SU-DHL-6 (cell line): ENCODE measurements at regions not wholly inside any gene's neighbourhood (a gene's known extent, or its start where the extent isn't known, plus 50 kb on each side); places are given as distances from the start of the nearest gene placed in this dataset.

Experiments used
- H2AFZ ChIP-seq: fragments of 200-600 bp; sonication (generic); 2 replicates; pipeline ENCODE4 v1.6.1; 2014; ENCODE audit warnings: low read depth, mild to moderate bottlenecking, moderate library complexity, mixed read lengths, antibody characterized with exemption, low read length; ENCODE audit not compliant: severe bottlenecking
- H3F3A ChIP-seq: fragments of 200-600 bp; shearing (Covaris generic); 2 replicates; pipeline ENCODE4 v1.6.0; 2016; ENCODE audit warnings: antibody characterized with exemption, mild to moderate bottlenecking; ENCODE audit not compliant: insufficient read depth
- H3K27ac ChIP-seq: fragments of 200-600 bp; sonication (generic); 2 replicates; pipeline ENCODE4 v1.5.1; 2016; ENCODE audit warnings: low read depth, mild to moderate bottlenecking, low read length, moderate library complexity, mixed read lengths
- H3K27me3 ChIP-seq: fragments of 200-600 bp; sonication (generic), shearing (Covaris generic); 2 replicates; pipeline ENCODE4 v1.6.0; 2014; ENCODE audit warnings: mild to moderate bottlenecking, low read length
- H3K36me3 ChIP-seq: fragments of 200-600 bp; sonication (generic); 2 replicates; pipeline ENCODE4 v1.6.1; 2014; ENCODE audit warnings: mild to moderate bottlenecking, low read length, mixed read lengths
- H3K4me2 ChIP-seq: fragments of 300-600, 200-600 bp; shearing (Covaris generic), sonication (generic); 2 replicates; pipeline ENCODE4 v1.6.0; 2014; ENCODE audit warnings: low read length, low read depth, mild to moderate bottlenecking; ENCODE audit not compliant: poor library complexity, severe bottlenecking
- H3K4me3 ChIP-seq: fragments of 200-600 bp; sonication (generic); 2 replicates; pipeline ENCODE4 v1.5.1; 2014; ENCODE audit warnings: antibody characterized with exemption, low read length, mild to moderate bottlenecking, mixed read lengths; ENCODE audit not compliant: insufficient read depth, poor library complexity, severe bottlenecking
- H3K79me2 ChIP-seq: fragments of 200-600 bp; sonication (generic); 2 replicates; pipeline ENCODE4 v1.6.1; 2014; ENCODE audit warnings: mild to moderate bottlenecking, low read length, moderate library complexity; ENCODE audit not compliant: insufficient read depth
- H3K9ac ChIP-seq: fragments of 200-600 bp; sonication (generic); 2 replicates; pipeline ENCODE4 v1.7.0; 2014; ENCODE audit warnings: mild to moderate bottlenecking, low read length
- H3K9me2 ChIP-seq: fragments of 200-600 bp; sonication (generic); replicated peaks from 2 replicates; pipeline ENCODE4 v1.6.1; 2014; ENCODE audit warnings: low read length; ENCODE audit not compliant: insufficient read depth
- H3K9me3 ChIP-seq: fragments of 200-600 bp; sonication (generic); 2 replicates; pipeline ENCODE4 v1.6.1; 2014; ENCODE audit warnings: low read length, mixed read lengths; ENCODE audit not compliant: insufficient read depth
- H4K20me1 ChIP-seq: fragments of 200-600 bp; sonication (generic); 2 replicates; pipeline ENCODE4 v1.6.1; 2014; ENCODE audit warnings: low read depth, mild to moderate bottlenecking, antibody characterized with exemption, low read length, moderate library complexity, mixed read lengths
- CTCF ChIP-seq: fragments of 200-600 bp; sonication (generic); IDR thresholded peaks from one replicate; pipeline ENCODE4 v1.5.1; 2017; ENCODE audit warnings: antibody characterized with exemption, mild to moderate bottlenecking, low read length, moderate library complexity; ENCODE audit not compliant: insufficient read depth, poor library complexity, severe bottlenecking
- EZH2phosphoT487 ChIP-seq: fragments of 200-600 bp; sonication (generic), shearing (Covaris generic); conservative IDR thresholded peaks from 2 replicates; pipeline ENCODE4 v1.6.1; 2018; ENCODE audit warnings: mild to moderate bottlenecking, antibody characterized with exemption, low read length, moderate library complexity, mixed read lengths

- no peaks in the 10 kb centered on the region for H3K79me2 ChIP-seq
- no peak overlapping the region for H3K27ac ChIP-seq
- H3K9ac ChIP-seq = no peak overlapping the region
- no peaks in the 10 kb centered on the region for H3K9me3 ChIP-seq
- no peak overlapping the region for H3K4me2 ChIP-seq
- no peaks in the 10 kb centered on the region for H4K20me1 ChIP-seq
- no peak overlapping the region for H2AFZ ChIP-seq
- no peaks in the 10 kb centered on the region for H3F3A ChIP-seq
- no peak overlapping the region for H3K4me3 ChIP-seq
- TF ChIP-seq CTCF = no peak
- no peak for TF ChIP-seq EZH2phosphoT487
- H3K9me2 ChIP-seq = no peaks in the 10 kb centered on the region
- H3K27me3 ChIP-seq = no peaks in the 10 kb centered on the region
- no peaks in the 10 kb centered on the region for H3K36me3 ChIP-seq
These were observed 361.6 kb downstream of the TDRD3 start for GRCh38 chr13:60758637-60759036.

- Histone ChIP-seq H3K36me3 (no peaks in the 10 kb centered on the region), H2AFZ (no peak overlapping the region), H3K27me3 (no peaks in the 10 kb centered on the region), H3K9ac (no peak overlapping the region), H3F3A (no peaks in the 10 kb centered on the region), H4K20me1 (no peaks in the 10 kb centered on the region), H3K4me3 (no peak overlapping the region), H3K9me3 (no peaks in the 10 kb centered on the region), H3K27ac (no peak overlapping the region), H3K79me2 (no peaks in the 10 kb centered on the region), H3K9me2 (no peaks in the 10 kb centered on the region), H3K4me2 (no peak overlapping the region)
- TF ChIP-seq CTCF (no peak), EZH2phosphoT487 (no peak)
These were observed 360.6 kb downstream of the TDRD3 start for GRCh38 chr13:60757501-60758215.

GRCh38 chr13:60756306-60756705 is 359.3 kb downstream of the TDRD3 start:
- no peak overlapping the region for H3K4me3 ChIP-seq
- no peaks in the 10 kb centered on the region for H3K36me3 ChIP-seq
- H4K20me1 ChIP-seq = no peaks in the 10 kb centered on the region
- no peak overlapping the region for H3K27ac ChIP-seq
- H3K9me2 ChIP-seq = no peaks in the 10 kb centered on the region
- no peak for TF ChIP-seq CTCF
- no peak for TF ChIP-seq EZH2phosphoT487
- H3K9ac ChIP-seq = no peak overlapping the region
- H3K9me3 ChIP-seq = no peaks in the 10 kb centered on the region
- no peaks in the 10 kb centered on the region for H3K79me2 ChIP-seq
- H2AFZ ChIP-seq = no peak overlapping the region
- H3F3A ChIP-seq = no peaks in the 10 kb centered on the region
- no peaks in the 10 kb centered on the region for H3K27me3 ChIP-seq
- no peak overlapping the region for H3K4me2 ChIP-seq
